ENCODE measurements at regions not wholly inside any gene's neighbourhood (a gene's known extent, or its start where the extent isn't known, plus 50 kb on each side); places are given as distances from the start of the nearest gene placed in this dataset.

DNA sequence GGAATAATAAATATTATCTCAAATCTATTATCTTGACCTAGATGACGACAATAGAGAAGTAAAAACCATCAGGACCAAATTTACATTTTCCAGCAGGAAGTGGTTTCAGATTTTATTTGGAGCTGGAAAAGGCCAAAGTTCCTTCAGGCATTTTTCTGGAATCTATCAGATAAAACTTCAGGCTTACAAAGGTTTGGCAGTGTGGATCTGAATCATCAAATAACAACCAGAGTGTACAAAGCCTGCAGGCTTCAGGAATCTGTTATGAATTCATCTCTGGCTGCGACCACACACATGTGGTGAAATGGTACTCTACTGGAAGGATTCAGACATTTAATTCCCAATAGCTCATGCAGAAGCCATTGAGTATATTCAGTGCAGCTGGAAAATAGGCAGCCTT, 726.4 kb upstream of the GRAMD2B start:
- Histone ChIP-seq H2AFZ (ENCODE audit: control insufficient read depth, low read depth, low read length) (no peak overlapping the region), H3K9me3 (replicated peaks; ENCODE audit: control insufficient read depth, insufficient read depth, low read length) (no peaks in the 10 kb centered on the region), H4K20me1 (ENCODE audit: control insufficient read depth, insufficient read depth) (no peaks in the 10 kb centered on the region), H3K4me2 (ENCODE audit: control insufficient read depth, insufficient read depth) (no peak overlapping the region), H3K27ac (ENCODE audit: control insufficient read depth, insufficient read depth) (no peak overlapping the region), H3K9ac (ENCODE audit: control insufficient read depth, insufficient read depth, low read length) (no peak overlapping the region), H3K4me3 (no peak overlapping the region), H3K36me3 (ENCODE audit: control insufficient read depth in 2 of 2, insufficient read depth in 2 of 2, low read length in 1 of 2) (no peaks in the 10 kb centered on the region), H3K79me2 (ENCODE audit: control insufficient read depth, insufficient read depth, low read length) (no peaks in the 10 kb centered on the region), H3K4me1 (ENCODE audit: control insufficient read depth, insufficient read depth, low read length) (no peaks in the 10 kb centered on the region), H3K27me3 (replicated peaks in 1 of 2; ENCODE audit: control insufficient read depth in 2 of 2, insufficient read depth in 2 of 2, low read length in 1 of 2) (no peaks in the 10 kb centered on the region)
- ChIA-PET SMC1A (ENCODE audit: uncharacterized antibody, unreplicated experiment) (interaction anchor here (1.3 kb wide), 1 partner anchor 18 kb away, joined by 3 read pairs; no protein-coding TSS in a partner anchor), CTCF (no interaction called here), POLR2A (no interaction called here), RAD21 (ENCODE audit: unreplicated experiment) (no interaction called here)
- FAIRE-seq (no peak), DNase-seq (ENCODE audit: low read depth, low spot score) (no peak), ATAC-seq (no peak)
- BruUV-seq (replicated peaks): no TSS peak
- in situ Hi-C loops (cut with MboI) (no loop called here), intact Hi-C loops (cut with micrococcal nuclease; ENCODE audit: unreplicated experiment) (no loop called here)
- no peak for TF ChIP-seq MYC (IDR thresholded peaks at IDR 0.05; ENCODE audit: insufficient read depth, insufficient read length, insufficient replicate concordance, low read length, severe bottlenecking)
- TF ChIP-seq REST (IDR thresholded peaks at IDR 0.05; ENCODE audit: low read depth, low read length): no peak
- TF ChIP-seq E2F4 (IDR thresholded peaks at IDR 0.05; ENCODE audit: low read depth, low read length): no peak
- WGBS (ENCODE audit: insufficient coverage, insufficient replicate concordance, low lambda C conversion rate, missing lambda C conversion rate): 17% methylated on average over 2 of the region's 2 CpGs

All from GM12878 (cell line).